ENCODE measurements at regions not wholly inside any gene's neighbourhood (a gene's known extent, or its start where the extent isn't known, plus 50 kb on each side); places are given as distances from the start of the nearest gene placed in this dataset.

- TF ChIP-seq CTCF (IDR thresholded peaks at IDR 0.05; ENCODE audit: insufficient read depth, low read length, poor library complexity, severe bottlenecking) (no peak), EZH2phosphoT487 (conservative IDR thresholded peaks at IDR 0.05; ENCODE audit: low read length) (no peak)
Measured at GRCh38 chr4:84403656-84404055, 95.4 kb downstream of the NKX6-1 start.

Measured in SU-DHL-6 (cell line).